ENCODE measurements at regions not wholly inside any gene's neighbourhood (a gene's known extent, or its start where the extent isn't known, plus 50 kb on each side); places are given as distances from the start of the nearest gene placed in this dataset.
"Not testable (repeated sequence)": the region's sequence is repeated elsewhere in the genome, so short reads cannot be mapped to it uniquely, and the experiment has no call there.

DNA sequence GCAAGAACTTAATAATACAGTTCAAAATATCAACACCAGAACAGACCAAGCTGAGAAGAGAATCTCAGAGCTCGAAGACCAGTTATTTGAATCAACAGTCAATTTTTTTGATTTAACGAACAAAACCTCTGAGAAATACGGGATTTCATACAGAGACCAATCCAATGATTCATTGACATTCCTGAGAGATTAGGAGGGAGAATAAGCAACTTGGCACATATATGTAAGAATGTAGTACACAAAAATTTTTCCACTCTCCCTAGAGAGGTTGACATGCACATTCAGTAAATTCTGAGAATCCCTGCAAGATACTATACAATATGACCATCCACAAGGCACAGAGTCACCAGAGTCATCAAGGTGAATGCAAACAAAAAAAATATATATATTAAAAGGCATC, 1577.3 kb upstream of the C9orf72 start:
- no peak for FAIRE-seq
- DNase-seq (ENCODE audit: low spot score in 2 of 2) = no peak

- DNase-seq (ENCODE audit: low spot score in 2 of 2) (no peak), FAIRE-seq (no peak)
Measured at GRCh38 chr9:29160763-29161353, 1587.6 kb upstream of the C9orf72 start.

GRCh38 chr9:29174136-29174535, 1600.9 kb upstream of the C9orf72 start:
- DNase-seq (ENCODE audit: low spot score in 2 of 2) (no peak), FAIRE-seq (no peak)

GRCh38 chr9:29176231-29176630, 1603.0 kb upstream of the C9orf72 start:
- no peak for FAIRE-seq
- no peak for DNase-seq (ENCODE audit: low spot score in 2 of 2)

DNA sequence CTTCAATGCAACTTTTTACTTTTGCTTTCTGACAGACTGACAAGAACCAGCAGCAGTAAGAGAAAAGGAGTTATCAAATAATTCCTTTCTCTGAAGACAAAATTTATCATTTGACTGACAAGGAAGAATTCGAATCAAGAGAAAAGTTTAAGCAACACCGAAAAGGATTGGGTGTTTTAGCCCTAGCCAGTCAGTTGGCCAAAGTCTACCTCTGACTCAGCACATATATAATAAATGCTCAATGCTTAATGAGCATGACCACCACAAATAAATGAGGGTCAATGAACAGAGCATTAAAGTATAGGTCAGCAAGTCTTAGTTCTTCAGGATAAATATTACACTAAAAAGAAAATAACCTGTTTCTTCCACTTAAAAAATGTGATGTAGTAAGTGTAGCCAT, 1603.5 kb upstream of the C9orf72 start:
- no peak for DNase-seq (ENCODE audit: low spot score in 2 of 2)

DNA sequence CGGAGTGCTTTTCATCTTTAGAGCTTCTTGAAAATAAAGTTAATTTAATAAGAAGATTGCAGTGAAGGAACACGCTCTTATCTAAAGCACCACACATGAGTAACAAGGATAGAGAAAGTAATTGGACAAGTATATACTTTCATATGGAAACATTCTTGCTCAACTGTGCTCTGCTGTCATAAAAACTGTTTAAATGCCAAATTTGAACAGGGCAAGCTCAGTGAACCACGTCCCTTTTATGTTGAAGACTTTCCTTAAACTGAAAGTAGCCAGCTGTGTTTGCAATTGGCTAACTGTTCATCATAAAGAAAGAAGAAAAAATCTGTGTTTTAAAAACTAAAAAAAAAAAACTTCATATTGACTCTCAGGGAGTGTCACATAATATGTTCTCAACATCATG, 1610.7 kb upstream of the C9orf72 start:
- FAIRE-seq (no peak), DNase-seq (ENCODE audit: low spot score in 2 of 2) (no peak)

More for the DNA sequence above, 1603.5 kb upstream of the C9orf72 start:
- no peak for FAIRE-seq

DNA sequence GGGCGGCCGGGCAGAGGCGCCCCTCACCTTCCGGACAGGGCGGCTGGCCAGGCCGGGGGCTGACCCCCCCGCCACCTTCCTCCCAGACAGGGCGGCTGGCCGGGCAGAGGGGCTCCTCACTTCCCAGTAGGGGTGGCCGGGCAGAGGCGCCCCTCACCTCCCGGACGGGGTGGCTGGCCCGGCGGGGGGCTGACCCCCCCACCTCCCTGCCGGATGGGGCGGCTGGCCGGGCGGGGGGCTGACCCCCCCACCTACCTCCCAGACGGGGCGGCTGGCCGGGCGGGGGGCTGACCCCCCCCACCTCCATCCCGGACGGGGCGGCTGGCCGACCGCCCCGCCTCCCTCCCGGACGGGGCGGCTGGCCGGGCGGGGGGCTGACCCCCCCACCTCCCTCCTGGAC, 1615.5 kb upstream of the C9orf72 start:
- not testable (repeated sequence) for DNase-seq (ENCODE audit: low spot score in 2 of 2); FAIRE-seq

GRCh38 chr9:29189221-29189620, 1615.9 kb upstream of the C9orf72 start:
- DNase-seq (ENCODE audit: low spot score in 2 of 2); FAIRE-seq: not testable (repeated sequence)

DNA sequence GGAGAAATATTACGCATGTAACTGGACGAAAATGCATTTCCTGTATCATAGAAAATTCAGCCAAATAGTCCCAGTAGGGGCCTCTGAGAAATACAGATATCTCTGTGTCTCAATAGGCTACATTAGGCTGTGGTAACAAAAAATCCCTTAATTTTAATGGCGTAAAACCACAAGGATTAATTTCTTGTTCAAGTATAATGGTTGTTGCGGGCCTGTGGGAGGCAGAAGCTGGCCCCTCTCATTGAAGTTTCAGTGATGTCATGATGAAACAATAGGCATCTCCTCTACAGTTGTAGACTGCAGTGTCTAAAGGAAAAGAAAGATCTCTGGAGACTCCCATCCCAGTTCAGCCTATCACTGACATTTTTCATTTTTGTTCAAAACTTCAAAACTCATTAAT, 1625.6 kb upstream of the C9orf72 start:
- DNase-seq (ENCODE audit: low spot score in 2 of 2) (no peak), FAIRE-seq (no peak)

GRCh38 chr9:29199975-29200374, 1626.7 kb upstream of the C9orf72 start:
- FAIRE-seq = no peak

GRCh38 chr9:29200650-29201049, 1627.4 kb upstream of the C9orf72 start:
- DNase-seq (ENCODE audit: low spot score in 2 of 2) (no peak), FAIRE-seq (no peak)

More at GRCh38 chr9:29199975-29200374, 1626.7 kb upstream of the C9orf72 start:
- no peak for DNase-seq (ENCODE audit: low spot score in 2 of 2)

GRCh38 chr9:29203244-29203930, 1630.1 kb upstream of the C9orf72 start:
- no peak for FAIRE-seq

DNA sequence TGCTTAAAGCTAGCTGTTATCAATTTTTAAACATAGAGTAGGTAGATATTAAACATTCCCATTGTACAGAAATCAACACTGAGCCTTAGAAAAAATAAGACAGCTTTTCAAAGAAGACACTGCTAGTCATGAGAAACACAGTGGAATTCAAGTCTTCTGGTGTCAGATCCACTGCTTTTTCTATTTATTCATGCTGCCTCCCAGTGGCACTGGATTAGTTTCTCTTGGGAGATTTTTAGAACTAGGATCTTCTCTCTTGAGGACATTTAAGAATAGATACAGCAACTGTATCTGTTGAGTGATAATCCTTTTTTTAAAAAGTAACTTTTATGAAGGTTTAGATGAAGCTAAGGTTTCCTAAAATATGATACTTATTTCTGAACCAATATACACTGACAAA, 1635.4 kb upstream of the C9orf72 start:
- DNase-seq (ENCODE audit: low spot score in 2 of 2) (no peak), FAIRE-seq (no peak)

More at GRCh38 chr9:29203244-29203930, 1630.1 kb upstream of the C9orf72 start:
- DNase-seq (ENCODE audit: low spot score in 2 of 2) = no peak

DNA sequence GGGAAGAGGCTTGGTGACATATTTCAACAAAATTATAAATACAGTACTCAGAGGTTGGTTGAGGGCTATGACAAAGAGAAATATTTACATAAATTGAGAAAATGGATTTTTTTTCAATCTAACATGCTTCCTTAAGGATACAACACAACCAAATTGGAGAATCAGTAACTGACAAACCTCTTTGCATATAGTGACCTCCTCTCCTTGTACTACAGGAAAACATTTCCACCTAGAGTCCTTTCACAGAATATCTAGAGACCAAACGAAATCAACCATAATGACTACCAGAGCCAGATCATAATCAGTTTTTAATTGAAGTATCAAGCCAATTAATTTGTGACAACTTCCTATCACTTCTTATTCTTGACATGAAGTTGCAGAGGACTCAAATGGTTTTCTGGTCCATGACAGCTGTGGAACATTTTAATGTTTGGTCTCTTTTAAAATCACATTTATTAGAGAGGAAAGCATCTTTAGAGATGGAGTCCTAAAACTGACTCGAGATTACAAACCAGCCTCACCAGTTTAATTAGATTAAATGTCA, 1636.5 kb upstream of the C9orf72 start:
- FAIRE-seq (no peak), DNase-seq (ENCODE audit: low spot score in 2 of 2) (no peak)

DNA sequence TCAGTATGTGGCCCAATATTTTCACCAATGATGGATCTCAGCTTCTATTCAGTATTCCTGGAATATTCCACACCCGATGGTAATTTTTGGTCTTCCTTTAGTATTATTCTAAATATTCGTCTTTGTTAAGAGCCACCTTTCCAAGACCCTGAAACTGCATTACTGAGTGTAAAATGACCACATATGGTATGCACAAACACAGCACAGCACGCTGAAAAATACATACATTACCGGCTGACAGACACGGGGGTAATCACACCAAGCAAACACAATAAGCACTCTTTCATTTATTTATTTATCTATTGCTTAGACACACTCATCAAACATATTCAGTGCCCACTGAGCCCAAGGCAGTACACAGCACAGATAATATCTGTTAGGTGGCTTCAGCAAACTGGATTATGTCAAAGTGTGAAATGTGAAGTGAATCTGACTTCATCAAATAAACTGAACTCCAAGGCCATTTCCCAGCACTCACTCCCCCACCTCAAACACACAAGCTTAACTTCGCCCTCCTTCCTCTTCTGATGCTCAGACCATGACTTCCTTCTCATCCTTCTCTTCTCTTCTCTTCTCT, 1637.8 kb upstream of the C9orf72 start:
- FAIRE-seq (no peak), DNase-seq (ENCODE audit: low spot score in 2 of 2) (peak in 1 of 2 donors; percentile 19)

DNA sequence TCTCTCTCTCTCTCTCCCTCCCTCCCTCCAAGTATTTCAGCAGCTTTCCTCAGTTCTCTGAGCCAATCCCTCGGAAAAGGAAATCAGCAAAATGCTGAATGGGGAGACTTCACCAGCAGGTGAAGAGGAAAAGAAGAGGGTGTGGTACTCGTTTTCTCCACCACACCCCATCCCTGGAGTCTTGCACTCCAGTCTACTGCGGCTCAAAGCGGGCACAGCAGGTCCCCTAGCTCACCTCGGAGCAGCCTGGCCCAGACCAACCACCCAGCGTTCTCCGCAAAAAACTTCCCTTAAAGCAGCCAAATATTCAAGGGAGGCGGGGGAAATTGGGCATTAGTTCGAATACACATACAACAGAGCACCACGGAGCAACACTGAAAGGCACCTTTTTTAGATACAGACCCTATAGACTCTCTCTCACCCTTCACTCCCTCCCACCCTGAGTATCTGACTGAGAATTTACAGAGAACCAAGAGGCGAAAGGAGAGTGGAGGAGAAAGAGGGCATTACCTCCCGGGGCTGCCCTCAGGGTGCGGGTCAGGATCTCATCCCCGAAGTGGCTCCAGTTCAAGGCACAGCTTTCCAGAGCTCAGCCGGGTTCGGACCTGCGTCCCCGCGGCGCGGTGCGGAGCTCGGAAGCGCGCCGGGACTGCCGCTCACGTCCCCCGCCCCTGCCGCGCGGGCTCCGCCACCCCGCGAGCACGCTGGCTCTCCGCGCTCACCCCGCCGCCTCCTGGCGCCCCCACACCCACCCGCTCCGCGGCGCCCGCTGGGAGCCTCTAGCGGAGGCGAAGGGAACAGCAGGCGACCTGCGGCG, 1638.5 kb upstream of the C9orf72 start:
- FAIRE-seq = no peak
- peak; percentile 62 to 69 for DNase-seq (ENCODE audit: low spot score in 2 of 2)

DNA sequence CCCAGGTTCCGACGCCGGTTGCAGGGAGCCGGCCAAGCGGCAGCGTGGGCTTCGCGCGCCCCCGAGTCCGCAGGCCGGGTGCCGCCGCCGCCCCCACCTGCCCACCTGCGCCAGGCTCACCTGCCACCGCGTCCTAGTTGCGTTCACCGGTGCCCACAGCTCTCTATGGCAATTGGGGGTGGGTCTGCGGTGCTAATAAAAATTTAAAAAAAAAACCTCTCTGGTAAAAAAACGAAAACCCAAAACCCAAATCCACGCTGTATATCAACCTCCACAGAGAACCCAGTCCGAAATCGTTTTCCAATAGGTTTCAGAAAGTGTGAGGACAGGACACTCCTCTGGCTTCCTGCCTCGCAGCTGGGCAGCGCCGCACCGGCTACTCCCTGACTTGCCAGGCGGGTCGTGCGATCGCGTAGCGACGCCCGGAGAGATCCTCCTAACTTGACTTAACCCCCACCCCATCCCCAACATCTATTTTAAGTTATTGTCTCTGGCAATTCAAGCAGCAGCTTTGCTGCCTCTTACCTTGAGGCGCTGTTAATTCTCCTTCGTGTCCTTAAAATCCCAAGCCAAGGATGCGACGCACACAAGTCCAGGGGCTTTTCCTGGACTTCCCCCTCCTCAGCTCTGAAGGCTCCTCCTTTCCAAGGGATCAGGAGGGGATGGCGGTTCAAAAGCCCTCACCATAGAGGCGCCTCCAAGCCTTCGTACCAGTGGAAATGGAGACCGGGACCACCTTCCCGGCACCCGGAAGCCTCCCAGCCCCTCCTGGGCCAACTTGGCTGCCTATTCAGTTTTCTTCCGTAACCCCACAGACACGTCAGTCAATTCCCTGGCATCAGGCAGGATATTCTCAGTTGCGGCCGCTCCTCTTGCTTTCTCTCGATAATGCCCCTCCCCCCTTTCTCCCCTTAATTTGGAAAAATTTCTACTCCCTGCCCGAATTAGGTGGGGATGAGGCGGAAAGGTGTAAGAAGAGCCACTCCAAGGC, 1639.4 kb upstream of the C9orf72 start:
- DNase-seq (ENCODE audit: low spot score in 2 of 2) = peak; percentile 22 to 25
- no peak for FAIRE-seq

DNA sequence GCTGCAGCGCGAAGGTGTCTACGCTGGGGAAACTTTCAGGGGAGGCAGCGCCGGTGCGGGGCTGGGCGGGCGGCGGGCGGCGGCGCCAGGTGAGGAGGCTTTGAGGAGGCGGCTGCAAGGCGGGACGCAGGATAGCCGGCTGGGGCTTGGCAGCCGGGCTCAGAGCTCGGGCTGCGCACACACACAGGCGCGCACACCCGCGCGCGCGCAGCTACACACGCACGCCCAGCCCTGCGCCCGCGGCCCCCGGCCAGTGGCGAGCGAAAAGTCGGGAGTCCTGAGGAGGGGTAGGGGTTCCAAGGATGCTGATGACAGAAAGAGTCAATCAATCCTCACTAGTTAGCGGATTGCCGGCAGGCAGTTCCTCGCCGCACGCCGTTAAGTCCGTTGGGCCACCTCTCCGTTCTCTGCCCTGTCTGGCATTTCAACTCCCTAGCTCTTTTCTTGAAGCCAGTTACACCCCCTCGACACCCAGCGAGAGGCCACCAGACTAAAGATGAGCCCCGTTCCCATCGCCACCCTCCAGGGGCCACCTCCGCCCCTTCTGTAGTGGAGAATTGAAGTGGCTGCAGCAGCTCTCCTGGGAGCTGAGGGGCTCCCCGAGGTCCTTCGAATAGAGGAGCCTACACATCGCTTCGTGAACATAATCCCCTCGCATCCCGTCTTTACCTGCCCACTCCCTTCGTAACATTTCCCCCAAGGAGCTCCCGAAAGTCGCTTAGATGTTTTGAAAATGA, 1640.3 kb upstream of the C9orf72 start, which contains the start of gene LINGO2:
LINGO2 (minus strand) TSS at position 185 of the 737 bp plus-strand sequence.
- DNase-seq (ENCODE audit: low spot score in 2 of 2) = no peak
- FAIRE-seq = no peak

Data from frontal cortex (tissue), 3 donors.